SK-N-SH (cell line): ENCODE measurements at regions not wholly inside any gene's neighbourhood (a gene's known extent, or its start where the extent isn't known, plus 50 kb on each side); places are given as distances from the start of the nearest gene placed in this dataset.

Source experiments
- CTCF ChIP-seq: fragments of 200-600 bp; sonication (generic); IDR thresholded peaks from 2 replicates; pipeline ENCODE4 v1.6.1; 2017; ENCODE audit warnings: antibody characterized with exemption, mild to moderate bottlenecking, moderate library complexity
- ELF1 ChIP-seq: IDR thresholded peaks from 2 replicates; pipeline ENCODE4 v1.4.0; 2012
- NFIC ChIP-seq: IDR thresholded peaks from 2 replicates; pipeline ENCODE4 v1.4.0; 2012; ENCODE audit warnings: borderline replicate concordance

GRCh38 chr3:46129588-46130272 is 78.4 kb downstream of the CCR1 start:
- TF ChIP-seq CTCF (no peak), ELF1 (no peak), NFIC (no peak)
